ENCODE measurements at regions not wholly inside any gene's neighbourhood (a gene's known extent, or its start where the extent isn't known, plus 50 kb on each side); places are given as distances from the start of the nearest gene placed in this dataset.
"Not testable (repeated sequence)": the region's sequence is repeated elsewhere in the genome, so short reads cannot be mapped to it uniquely, and the experiment has no call there.

DNA sequence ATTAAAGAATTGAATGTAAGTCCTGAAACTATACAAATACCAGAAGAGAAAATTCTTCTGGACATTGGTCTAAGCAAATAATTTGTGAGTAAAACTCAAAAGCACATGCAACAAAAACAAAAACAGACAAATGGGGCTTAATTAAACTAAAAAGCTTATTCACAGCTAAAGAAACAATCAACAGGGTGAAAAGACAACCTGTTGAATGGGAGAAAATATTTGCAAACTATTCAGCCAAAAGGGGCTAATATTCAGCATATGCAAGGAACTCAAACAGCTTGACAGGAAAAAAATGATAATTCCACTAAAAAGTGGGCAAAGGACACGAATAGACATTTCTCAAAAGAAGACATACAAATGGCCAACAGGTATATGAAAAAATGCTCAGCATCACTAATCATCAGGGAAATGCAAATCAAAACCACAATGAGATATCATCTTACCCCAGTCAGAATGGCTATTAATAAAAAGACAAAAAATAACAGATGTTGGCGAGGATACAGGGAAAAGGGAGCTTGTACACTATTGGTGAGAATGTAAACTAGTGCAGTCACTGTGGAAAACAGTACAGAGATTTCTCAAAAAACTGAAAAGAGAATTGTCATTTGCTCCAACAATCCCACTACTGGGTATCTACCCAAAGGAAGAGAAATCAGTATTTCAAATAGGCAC lies 177.5 kb upstream of the RTL1 start:
- Mint-ChIP-seq H3K9me3 (no peaks in the 10 kb centered on the region), H3K4me3 (no peak overlapping the region), H3K27me3 (peaks cover 60 to 70% of the 10 kb centered on the region in 2 donors), H3K36me3 (ENCODE audit: insufficient read depth) (no peaks in the 10 kb centered on the region), H3K27ac (no peak overlapping the region), H3K4me1 (ENCODE audit: low read depth in 2 of 2) (peaks cover 0 to 3% of the 10 kb centered on the region in 2 donors)
- DNase-seq (no peak), ATAC-seq (replicated peaks) (no peak)

DNA sequence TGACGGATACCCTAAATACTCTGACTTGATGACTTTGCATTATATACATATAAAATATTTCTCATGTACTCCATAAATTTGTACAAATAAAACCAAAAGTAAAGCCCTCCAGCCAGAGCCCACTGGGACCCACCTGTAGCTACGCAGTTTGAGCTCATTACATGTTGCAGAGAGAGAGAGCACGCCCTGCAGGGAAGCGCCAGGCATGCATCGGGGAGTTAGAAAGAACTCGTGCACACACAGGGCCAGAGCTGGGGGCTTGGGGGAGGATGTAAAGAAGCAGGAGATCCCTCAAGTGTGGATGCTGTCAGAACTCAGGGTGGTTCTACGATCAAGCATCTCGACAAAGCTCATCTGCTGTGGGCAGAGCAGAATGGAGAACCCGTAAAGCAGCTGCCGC lies 178.5 kb upstream of the RTL1 start:
- Mint-ChIP-seq H3K4me3 (no peak overlapping the region), H3K9me3 (no peaks in the 10 kb centered on the region), H3K27ac (no peak overlapping the region), H3K27me3 (peaks cover 62 to 70% of the 10 kb centered on the region in 2 donors), H3K36me3 (ENCODE audit: insufficient read depth) (no peaks in the 10 kb centered on the region), H3K4me1 (ENCODE audit: low read depth in 2 of 2) (no peaks in the 10 kb centered on the region)
- ATAC-seq (replicated peaks) (no peak), DNase-seq (no peak)

DNA sequence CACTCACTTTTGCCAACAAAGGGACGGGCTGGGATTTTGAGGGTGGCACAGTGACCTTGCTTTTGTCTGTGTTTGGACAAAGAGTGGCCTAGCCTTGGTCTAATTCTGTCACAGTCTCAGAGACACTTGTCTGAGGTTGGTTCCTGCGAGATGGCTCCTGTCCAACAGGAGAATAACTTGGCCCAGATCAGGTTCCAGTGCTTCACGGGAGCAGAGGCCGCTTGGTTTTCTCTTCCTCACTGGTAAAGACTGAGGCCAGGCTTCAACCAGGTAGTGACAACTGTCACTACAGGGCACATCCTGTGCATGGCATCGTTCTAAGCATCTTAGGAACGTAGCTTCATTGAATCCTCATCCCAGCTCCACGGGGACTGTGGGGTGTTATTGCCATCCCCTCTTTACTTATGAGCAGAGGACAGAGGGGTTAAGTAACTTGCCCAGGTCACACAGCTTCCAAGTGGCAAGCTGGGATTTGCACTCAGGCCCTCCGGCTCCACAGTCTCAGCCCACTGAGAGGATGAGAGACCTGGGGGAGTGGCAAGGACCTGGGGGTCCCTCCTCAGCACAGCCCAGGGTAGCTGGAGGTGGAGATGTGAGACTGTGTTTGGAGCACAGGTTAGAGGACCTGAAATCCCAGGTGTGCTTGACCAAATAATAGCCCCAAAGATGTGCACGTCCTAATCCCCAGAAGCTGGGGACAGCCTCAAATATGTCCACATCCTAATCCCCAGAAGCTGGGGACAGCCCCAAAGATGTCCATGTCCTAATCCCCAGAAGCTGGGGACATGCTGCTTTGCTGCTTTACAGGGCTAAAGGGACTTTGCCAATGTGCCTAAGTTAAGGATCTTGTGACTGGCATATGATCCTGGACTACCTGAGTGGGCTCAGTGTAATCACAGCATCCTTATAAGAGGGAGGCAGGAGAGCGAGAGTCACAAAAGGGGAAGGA lies 179.2 kb upstream of the RTL1 start:
- H3K4me3 Mint-ChIP-seq, result no peak overlapping the region
- H3K27ac Mint-ChIP-seq, result no peak overlapping the region
- ATAC-seq (replicated peaks) (no peak), DNase-seq (no peak)
- H3K36me3 Mint-ChIP-seq (ENCODE audit: insufficient read depth), result no peaks in the 10 kb centered on the region
- no peaks in the 10 kb centered on the region for H3K9me3 Mint-ChIP-seq
- H3K27me3 Mint-ChIP-seq, result peaks cover 61 to 70% of the 10 kb centered on the region in 2 donors
- H3K4me1 Mint-ChIP-seq (ENCODE audit: low read depth in 2 of 2), result no peaks in the 10 kb centered on the region

DNA sequence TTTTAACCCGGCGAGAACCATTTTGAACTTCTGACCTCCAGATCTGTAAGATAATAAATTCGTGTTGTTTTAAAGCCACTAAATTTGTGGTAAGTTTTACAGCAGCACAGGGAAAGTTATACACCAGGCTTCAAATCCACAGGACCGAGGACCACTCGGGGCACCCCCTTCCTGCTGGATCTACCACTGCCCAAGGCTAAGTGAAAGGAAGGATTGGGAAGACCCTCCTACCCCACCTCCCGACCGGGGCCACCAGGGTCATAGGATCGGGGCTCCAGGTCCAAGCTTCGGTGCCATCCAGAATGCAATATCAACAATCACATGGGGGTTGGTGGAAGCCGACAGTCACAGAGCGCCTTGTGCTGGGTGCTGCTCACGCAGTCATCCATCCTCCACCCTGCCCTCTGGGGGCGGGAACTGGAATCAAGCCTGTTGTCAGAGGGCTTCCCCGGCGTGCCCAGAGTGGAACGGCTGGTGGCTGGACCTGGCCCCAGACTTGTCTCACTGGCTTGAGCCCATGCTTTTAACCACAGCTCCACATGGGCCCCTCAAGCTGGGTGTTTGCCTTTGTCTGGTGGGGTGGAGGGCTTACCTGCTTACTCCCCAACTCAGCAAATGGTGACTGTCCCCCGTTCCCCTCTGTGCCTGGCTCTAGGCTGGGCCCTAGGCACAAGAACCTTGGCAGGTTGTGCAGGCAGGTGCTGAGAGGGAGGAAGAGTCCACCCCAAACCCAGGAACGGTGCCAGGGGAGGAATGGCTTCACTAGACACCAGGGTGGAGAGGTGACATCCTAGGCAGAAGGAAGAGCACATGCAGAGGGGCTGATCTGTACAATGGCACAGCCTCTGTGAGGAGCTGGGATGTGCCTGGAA lies 180.3 kb upstream of the RTL1 start:
- H3K4me1 Mint-ChIP-seq (ENCODE audit: low read depth in 2 of 2), result no peaks in the 10 kb centered on the region
- ATAC-seq (replicated peaks) (no peak), DNase-seq (no peak)
- no peak overlapping the region for H3K27ac Mint-ChIP-seq
- H3K27me3 Mint-ChIP-seq, result peaks cover 56 to 69% of the 10 kb centered on the region in 2 donors
- H3K4me3 Mint-ChIP-seq, result no peak overlapping the region
- no peaks in the 10 kb centered on the region for H3K9me3 Mint-ChIP-seq
- H3K36me3 Mint-ChIP-seq (ENCODE audit: insufficient read depth), result no peaks in the 10 kb centered on the region

DNA sequence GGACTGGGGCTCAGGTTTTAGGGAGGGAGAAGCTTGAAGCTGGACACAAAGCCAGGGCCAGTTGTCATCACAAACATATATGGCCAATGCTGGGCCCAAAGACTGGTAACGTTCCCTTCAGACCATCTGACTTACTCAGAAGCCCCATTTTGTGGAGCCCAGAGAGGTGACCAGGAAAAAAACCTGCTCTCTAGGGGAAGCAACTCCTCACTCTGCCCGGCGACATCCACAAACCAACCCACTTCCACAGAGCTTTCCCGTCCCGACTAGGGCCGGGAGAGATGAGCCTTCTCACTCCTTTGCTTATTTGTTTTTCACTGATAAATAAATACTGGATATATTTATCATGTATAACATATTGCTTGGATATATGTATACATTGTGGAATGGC lies 180.9 kb upstream of the RTL1 start:
- Mint-ChIP-seq H3K36me3 (ENCODE audit: insufficient read depth) (peaks cover 3% of the 10 kb centered on the region), H3K4me3 (no peak overlapping the region), H3K27me3 (peaks cover 50 to 64% of the 10 kb centered on the region in 2 donors), H3K27ac (no peak overlapping the region), H3K9me3 (no peaks in the 10 kb centered on the region), H3K4me1 (ENCODE audit: low read depth in 2 of 2) (no peaks in the 10 kb centered on the region)
- DNase-seq (no peak), ATAC-seq (replicated peaks) (no peak)

DNA sequence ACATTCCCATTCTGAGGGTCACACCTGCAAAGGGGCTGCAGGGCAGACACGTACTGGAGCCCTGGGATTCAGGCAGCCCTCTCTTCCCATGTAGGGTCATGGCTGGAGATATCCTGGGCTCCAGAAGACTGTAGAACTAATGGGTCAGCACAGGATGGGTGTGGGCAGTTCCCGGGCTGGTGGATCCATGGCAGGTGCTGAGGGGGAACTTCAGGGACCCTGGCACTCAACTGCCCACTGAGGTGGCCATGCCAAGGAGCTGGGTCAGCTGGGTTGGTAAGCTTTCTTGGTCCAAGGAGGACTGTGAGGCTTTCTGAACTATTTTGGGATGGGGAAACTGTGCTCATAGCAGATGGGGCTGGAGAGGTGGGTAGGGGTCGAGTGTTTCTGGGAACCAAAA lies 183.4 kb upstream of the RTL1 start:
- Mint-ChIP-seq H3K27me3 (peaks cover 36 to 62% of the 10 kb centered on the region in 2 donors), H3K4me3 (no peak overlapping the region), H3K4me1 (ENCODE audit: low read depth in 2 of 2) (no peaks in the 10 kb centered on the region), H3K36me3 (ENCODE audit: insufficient read depth) (peaks cover 3% of the 10 kb centered on the region), H3K27ac (no peak overlapping the region), H3K9me3 (no peaks in the 10 kb centered on the region)
- DNase-seq (no peak), ATAC-seq (replicated peaks) (no peak)

DNA sequence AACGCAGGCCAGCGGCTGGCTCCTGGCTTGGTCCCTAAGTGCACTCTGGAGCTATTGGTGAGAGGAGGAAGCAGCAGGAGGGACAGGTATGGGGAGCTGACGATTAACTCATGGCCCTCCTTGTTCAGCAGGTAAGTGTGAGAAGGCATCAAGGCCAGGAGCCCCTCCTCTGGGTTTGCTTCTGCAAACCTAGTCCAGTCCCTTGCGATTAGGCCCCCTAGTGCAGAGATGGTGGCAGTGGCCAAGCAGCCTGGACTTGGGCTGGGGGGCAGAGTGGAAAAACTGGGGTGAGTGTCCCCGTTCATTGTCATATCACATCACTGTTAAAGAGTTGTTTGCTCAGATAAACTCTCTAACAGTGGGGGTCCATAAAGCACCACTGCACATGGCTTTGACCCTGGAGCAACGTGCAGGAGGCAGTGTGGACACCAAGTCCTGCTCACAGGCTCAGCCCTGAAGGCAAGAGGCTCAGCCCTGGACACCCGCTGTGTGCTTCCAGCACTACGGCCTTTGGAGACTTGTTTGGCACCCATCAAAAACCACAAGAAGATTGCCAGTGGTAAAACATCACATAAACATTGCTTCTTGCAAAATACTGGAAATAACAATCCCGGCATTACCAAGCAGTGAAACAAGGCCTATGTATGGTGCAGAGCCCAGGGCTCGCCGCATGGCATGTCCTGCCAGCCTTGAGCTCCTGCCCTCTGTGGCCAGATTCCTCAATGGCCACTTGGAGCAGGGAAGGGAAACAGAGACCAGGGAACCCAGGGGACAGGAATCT lies 184.3 kb upstream of the RTL1 start:
- DNase-seq (no peak), ATAC-seq (replicated peaks) (no peak)
- H3K27ac Mint-ChIP-seq, result no peak overlapping the region
- H3K9me3 Mint-ChIP-seq, result no peaks in the 10 kb centered on the region
- H3K36me3 Mint-ChIP-seq (ENCODE audit: insufficient read depth), result peaks cover 3% of the 10 kb centered on the region
- peaks cover 32 to 62% of the 10 kb centered on the region in 2 donors for H3K27me3 Mint-ChIP-seq
- no peak overlapping the region for H3K4me3 Mint-ChIP-seq
- no peaks in the 10 kb centered on the region for H3K4me1 Mint-ChIP-seq (ENCODE audit: low read depth in 2 of 2)

DNA sequence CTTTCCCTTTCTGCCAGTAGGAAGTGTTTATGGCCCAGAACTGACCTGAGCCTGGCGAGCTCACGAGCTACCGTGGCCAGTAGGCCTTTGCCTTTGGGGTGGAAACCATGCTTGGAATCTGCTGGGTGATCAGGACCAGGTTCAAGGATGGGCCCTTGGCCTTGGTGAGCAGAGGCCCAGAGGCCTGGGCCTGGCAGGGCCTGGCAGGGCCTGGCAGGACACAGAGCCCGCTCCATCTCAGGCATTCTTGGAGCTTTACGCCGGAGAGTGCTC lies 184.8 kb upstream of the RTL1 start:
- Mint-ChIP-seq H3K4me1 (ENCODE audit: low read depth in 2 of 2) (no peaks in the 10 kb centered on the region), H3K4me3 (no peak overlapping the region), H3K9me3 (no peaks in the 10 kb centered on the region), H3K36me3 (ENCODE audit: insufficient read depth) (peaks cover 3% of the 10 kb centered on the region), H3K27me3 (peaks cover 28 to 62% of the 10 kb centered on the region in 2 donors), H3K27ac (no peak overlapping the region)
- ATAC-seq (replicated peaks) (no peak), DNase-seq (no peak)

DNA sequence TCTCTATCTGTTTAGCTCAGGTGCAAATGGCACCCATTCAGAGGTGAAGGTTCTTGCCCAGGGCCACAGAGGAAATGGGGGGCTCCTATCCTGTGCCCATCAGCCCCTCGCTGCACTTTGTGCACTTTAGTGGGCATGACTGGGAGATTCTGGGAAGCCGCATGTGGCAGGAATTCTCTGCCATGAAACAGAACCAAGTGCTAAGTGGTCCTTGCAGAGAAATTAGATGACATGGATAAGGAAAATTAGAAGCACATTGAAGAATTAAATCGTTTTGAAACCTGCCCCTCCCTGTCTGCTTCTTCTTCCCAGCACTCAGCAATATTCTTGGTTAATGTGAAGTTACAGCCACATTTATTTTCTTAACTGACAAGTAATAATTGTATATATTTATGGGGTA lies 185.2 kb upstream of the RTL1 start:
- peaks cover 3% of the 10 kb centered on the region for H3K36me3 Mint-ChIP-seq (ENCODE audit: insufficient read depth)
- DNase-seq (no peak), ATAC-seq (replicated peaks) (no peak)
- H3K4me1 Mint-ChIP-seq (ENCODE audit: low read depth in 2 of 2), result no peaks in the 10 kb centered on the region
- no peak overlapping the region for H3K27ac Mint-ChIP-seq
- peaks cover 27 to 62% of the 10 kb centered on the region in 2 donors for H3K27me3 Mint-ChIP-seq
- H3K4me3 Mint-ChIP-seq, result no peak overlapping the region
- no peaks in the 10 kb centered on the region for H3K9me3 Mint-ChIP-seq

DNA sequence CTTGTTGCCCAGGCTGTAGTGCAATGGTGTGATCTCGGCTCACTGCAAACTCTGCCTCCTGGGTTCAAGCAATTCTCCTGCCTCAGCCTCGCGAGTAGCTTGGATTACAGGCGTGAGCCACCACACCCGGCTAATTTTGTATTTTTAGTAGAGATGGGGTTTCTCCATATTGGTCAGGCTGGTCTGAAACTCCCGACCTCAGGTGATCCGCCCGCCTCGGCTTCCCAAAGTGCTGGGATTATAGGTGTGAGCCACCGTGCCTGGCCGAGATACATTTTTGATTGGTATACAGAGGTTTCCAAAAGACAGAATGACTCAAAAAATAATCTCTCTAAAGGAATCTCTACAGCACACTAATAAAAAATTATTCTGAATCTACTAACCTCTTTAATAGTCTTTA lies 187.0 kb upstream of the RTL1 start:
- peaks cover 27 to 55% of the 10 kb centered on the region in 2 donors for H3K27me3 Mint-ChIP-seq
- not testable (repeated sequence) for ATAC-seq (replicated peaks)

DNA sequence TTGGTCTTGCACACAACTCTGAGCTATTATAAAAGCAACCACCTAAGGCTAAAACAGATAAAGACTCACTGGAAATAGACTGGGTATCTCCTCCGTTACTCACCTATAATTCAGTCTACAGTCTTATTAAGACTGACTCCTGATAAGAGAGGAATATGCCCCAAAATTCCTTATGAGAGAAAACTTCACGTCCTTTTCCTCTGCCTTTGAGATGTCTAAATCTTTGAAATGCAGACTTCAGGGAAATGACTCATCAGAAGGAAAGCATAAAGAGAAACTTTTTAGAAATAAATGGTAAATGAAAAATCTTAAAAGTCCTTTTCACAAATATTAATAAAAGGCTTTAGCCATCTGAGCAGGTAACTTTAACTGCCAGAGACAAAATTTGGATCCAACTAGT lies 187.5 kb upstream of the RTL1 start:
- Mint-ChIP-seq H3K4me3 (no peak overlapping the region), H3K4me1 (ENCODE audit: low read depth in 2 of 2) (no peaks in the 10 kb centered on the region), H3K27ac (no peak overlapping the region), H3K9me3 (no peaks in the 10 kb centered on the region), H3K36me3 (ENCODE audit: insufficient read depth) (peaks cover 3% of the 10 kb centered on the region), H3K27me3 (peaks cover 25 to 55% of the 10 kb centered on the region in 2 donors)
- DNase-seq (no peak), ATAC-seq (replicated peaks) (no peak)

More for the DNA sequence above, 187.0 kb upstream of the RTL1 start:
- not testable (repeated sequence) for H3K4me1 Mint-ChIP-seq (ENCODE audit: low read depth in 2 of 2); H3K27ac Mint-ChIP-seq; H3K36me3 Mint-ChIP-seq (ENCODE audit: insufficient read depth); DNase-seq; H3K4me3 Mint-ChIP-seq; H3K9me3 Mint-ChIP-seq

DNA sequence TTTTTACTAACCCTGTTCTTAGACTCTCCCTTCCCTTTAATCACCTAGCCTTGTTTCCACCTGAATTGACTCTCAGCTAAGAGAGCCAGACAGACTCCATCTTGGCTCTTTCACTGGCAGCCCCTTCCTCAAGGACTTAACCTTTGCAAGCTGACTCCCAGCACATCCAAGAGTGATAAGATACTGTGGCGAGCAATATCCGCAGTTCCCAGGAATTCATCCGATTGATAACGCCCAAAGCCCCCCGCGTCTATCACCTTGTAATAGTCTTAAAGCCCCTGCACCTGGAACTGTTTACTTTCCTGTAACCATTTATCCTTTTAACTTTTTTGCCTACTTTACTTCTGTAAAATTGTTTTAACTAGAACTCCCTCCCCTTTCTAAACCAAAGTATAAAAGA lies 191.4 kb upstream of the RTL1 start:
- not testable (repeated sequence) for DNase-seq; H3K36me3 Mint-ChIP-seq (ENCODE audit: insufficient read depth); H3K4me1 Mint-ChIP-seq (ENCODE audit: low read depth in 2 of 2); H3K27ac Mint-ChIP-seq; H3K9me3 Mint-ChIP-seq; ATAC-seq (replicated peaks); H3K4me3 Mint-ChIP-seq
- peaks cover 28 to 55% of the 10 kb centered on the region in 2 donors for H3K27me3 Mint-ChIP-seq

DNA sequence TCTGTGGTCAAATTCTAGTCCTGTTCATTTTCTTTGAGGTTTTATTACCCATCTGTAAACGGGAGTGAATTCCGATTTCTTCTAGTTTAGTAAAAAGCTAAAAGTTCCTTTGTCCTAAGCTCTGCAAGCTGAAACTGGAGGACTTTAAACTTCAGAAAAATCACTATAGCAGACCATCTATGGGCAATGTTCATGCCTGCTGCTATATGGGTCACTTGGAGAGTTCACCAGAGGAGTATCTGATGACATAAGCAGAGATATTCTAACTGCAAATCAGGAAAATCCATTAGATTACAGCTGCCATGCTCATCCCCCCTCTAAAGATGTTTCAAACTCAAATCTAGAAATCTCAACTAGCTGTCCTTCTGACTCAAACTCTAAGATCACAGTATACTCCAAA lies 193.0 kb upstream of the RTL1 start:
- no peaks in the 10 kb centered on the region for H3K9me3 Mint-ChIP-seq
- no peak overlapping the region for H3K27ac Mint-ChIP-seq
- no peaks in the 10 kb centered on the region for H3K4me1 Mint-ChIP-seq (ENCODE audit: low read depth in 2 of 2)
- ATAC-seq (replicated peaks) (no peak), DNase-seq (no peak)
- no peak overlapping the region for H3K4me3 Mint-ChIP-seq
- no peaks in the 10 kb centered on the region for H3K36me3 Mint-ChIP-seq (ENCODE audit: insufficient read depth)
- peaks cover 28 to 55% of the 10 kb centered on the region in 2 donors for H3K27me3 Mint-ChIP-seq
